Medulla oblongata (tissue), 1 donor: ENCODE measurements at regions not wholly inside any gene's neighbourhood (a gene's known extent, or its start where the extent isn't known, plus 50 kb on each side); places are given as distances from the start of the nearest gene placed in this dataset.

Experiments
- DNase-seq: peaks from one replicate; pipeline ENCODE4 v3.0.0-alpha.2; 2015; ENCODE audit errors: extremely low spot score

GRCh38 chr2:611519-611918, 65.7 kb downstream of the TMEM18 start:
- DNase-seq = no peak

GRCh38 chr2:610491-610890, 66.7 kb downstream of the TMEM18 start:
- DNase-seq = no peak

GRCh38 chr2:609881-610280, 67.3 kb downstream of the TMEM18 start:
- DNase-seq = no peak

GRCh38 chr2:609449-609848, 67.8 kb downstream of the TMEM18 start:
- DNase-seq = no peak

- DNase-seq = no peak
These were observed 68.5 kb downstream of the TMEM18 start for GRCh38 chr2:608711-609110.

GRCh38 chr2:608297-608696, 68.9 kb downstream of the TMEM18 start:
- no peak for DNase-seq

GRCh38 chr2:607709-608108, 69.5 kb downstream of the TMEM18 start:
- DNase-seq = no peak

- DNase-seq = no peak
These were observed 70.0 kb downstream of the TMEM18 start for GRCh38 chr2:607172-607571.

GRCh38 chr2:605674-606608, 71.3 kb downstream of the TMEM18 start:
- DNase-seq = no peak

GRCh38 chr2:604854-605524, 72.2 kb downstream of the TMEM18 start:
- DNase-seq = no peak

- DNase-seq = no peak
These were observed 72.8 kb downstream of the TMEM18 start for GRCh38 chr2:604385-604784.

GRCh38 chr2:603869-604268, 73.3 kb downstream of the TMEM18 start:
- no peak for DNase-seq

GRCh38 chr2:603427-603826, 73.8 kb downstream of the TMEM18 start:
- DNase-seq = no peak

- no peak for DNase-seq
These were observed 74.4 kb downstream of the TMEM18 start for GRCh38 chr2:602571-603359.

- no peak for DNase-seq
These were observed 75.3 kb downstream of the TMEM18 start for GRCh38 chr2:601806-602455.

- no peak for DNase-seq
These were observed 75.9 kb downstream of the TMEM18 start for GRCh38 chr2:601387-601698.

- no peak for DNase-seq
These were observed 76.4 kb downstream of the TMEM18 start for GRCh38 chr2:600542-601386.

- DNase-seq = no peak
These were observed 77.6 kb downstream of the TMEM18 start for GRCh38 chr2:599601-600000.

- DNase-seq = no peak
These were observed 79.0 kb downstream of the TMEM18 start for GRCh38 chr2:598058-598802.

- DNase-seq = no peak
These were observed 81.2 kb downstream of the TMEM18 start for GRCh38 chr2:595831-596592.
